ENCODE measurements at regions not wholly inside any gene's neighbourhood (a gene's known extent, or its start where the extent isn't known, plus 50 kb on each side); places are given as distances from the start of the nearest gene placed in this dataset.

- dilution Hi-C loops (cut with MboI; ENCODE audit: extremely low pct_ligation_motif_present, low sequenced_read_pairs) (no loop called here), intact Hi-C loops (cut with micrococcal nuclease) (no loop called here)
- ChIA-PET CTCF (no interaction called here), POLR2A (no interaction called here)
- H3K27me3 ChIP-seq (ENCODE audit: control insufficient read depth in 2 of 2, insufficient read depth in 2 of 2, low read length in 2 of 2) = no peaks in the 10 kb centered on the region
- H3K4me2 ChIP-seq (ENCODE audit: insufficient read depth, low read length) = no peak overlapping the region
- FAIRE-seq (no peak), DNase-seq (ENCODE audit: low read depth, low spot score) (no peak)
- H3K9me3 ChIP-seq (replicated peaks; ENCODE audit: control insufficient read depth, insufficient read depth, low read length) = no peaks in the 10 kb centered on the region
- H4K20me1 ChIP-seq (replicated peaks; ENCODE audit: control insufficient read depth, extremely low read depth, insufficient read depth, low read length) = no peaks in the 10 kb centered on the region
- no peak overlapping the region for H3K4me3 ChIP-seq (replicated peaks in 1 of 3; ENCODE audit: insufficient read depth in 1 of 3, low read depth in 1 of 3, low read length in 3 of 3)
- no peaks in the 10 kb centered on the region for H3K79me2 ChIP-seq (ENCODE audit: control insufficient read depth, insufficient read depth, low read length)
- H3K4me1 ChIP-seq (ENCODE audit: control insufficient read depth, extremely low read depth, insufficient read depth, low read length) = peaks cover 3% of the 10 kb centered on the region
- no peaks in the 10 kb centered on the region for H3K9me1 ChIP-seq (replicated peaks; ENCODE audit: control insufficient read depth, extremely low read depth, insufficient read depth, low read length)
- H3K9ac ChIP-seq (replicated peaks; ENCODE audit: extremely low read depth, insufficient read depth, low read length) = no peak overlapping the region
- no peak overlapping the region for H2AFZ ChIP-seq (ENCODE audit: low read depth, low read length)
- TF ChIP-seq POLR2AphosphoS5 (IDR thresholded peaks at IDR 0.05; ENCODE audit: insufficient read depth, low read depth, low read length) (no peak), JUN (IDR thresholded peaks at IDR 0.05; ENCODE audit: borderline replicate concordance, insufficient read depth, insufficient read length, low read depth) (no peak), GATA2 (IDR thresholded peaks at IDR 0.05; ENCODE audit: insufficient read depth, insufficient read length, low read depth, low read length) (no peak), MYC (IDR thresholded peaks at IDR 0.05; ENCODE audit: low read depth, low read length) (no peak), EZH2 (IDR thresholded peaks at IDR 0.05; ENCODE audit: borderline replicate concordance, low read depth, low read length, severe bottlenecking) (no peak), POLR2A (IDR thresholded peaks at IDR 0.05; ENCODE audit: low read depth, low read length) (no peak), MAX (IDR thresholded peaks at IDR 0.05; ENCODE audit: insufficient read depth, insufficient read length) (no peak), FOS (IDR thresholded peaks at IDR 0.05; ENCODE audit: borderline replicate concordance, insufficient read depth, low read length) (no peak), CTCF (IDR thresholded peaks at IDR 0.05; ENCODE audit: extremely low read depth in 1 of 2, insufficient read depth in 1 of 2, low read depth in 1 of 2, low read length in 2 of 2) (no peak)
- H3K27ac ChIP-seq (ENCODE audit: insufficient read depth, low read depth, low read length) = no peak overlapping the region
- no peaks in the 10 kb centered on the region for H3K36me3 ChIP-seq (ENCODE audit: control insufficient read depth in 2 of 2, extremely low read depth in 1 of 2, insufficient read depth in 2 of 2, low read length in 2 of 2)
- no TSS peak for BruUV-seq (replicated peaks)
These were observed 301.5 kb downstream of the HAPSTR1 start for GRCh38 chr16:9392956-9393355.
